Activated T-helper 17 cell treated with anti-CD3 and anti-CD28 coated beads, Interleukin-2, amount 50 U/mL, for 72 hours (primary cell): ENCODE measurements at regions not wholly inside any gene's neighbourhood (a gene's known extent, or its start where the extent isn't known, plus 50 kb on each side); places are given as distances from the start of the nearest gene placed in this dataset.
"Not testable (repeated sequence)": the region's sequence is repeated elsewhere in the genome, so short reads cannot be mapped to it uniquely, and the experiment has no call there.

Experiments used
- ATAC-seq: fragments of 150-1000 bp; cut with Tn5 transposase; replicated peaks from 2 replicates; pipeline ENCODE4 v1.10.0; 2021; ENCODE audit warnings: mild to moderate bottlenecking, moderate library complexity
- H3K27ac Mint-ChIP-seq: one replicate; pipeline ENCODE4 v1.8.0; 2022; ENCODE audit warnings: mixed read lengths
- H3K27me3 Mint-ChIP-seq: one replicate; pipeline ENCODE4 v1.8.0; 2022; ENCODE audit warnings: mixed read lengths
- H3K36me3 Mint-ChIP-seq: one replicate; pipeline ENCODE4 v1.8.0; 2022; ENCODE audit warnings: low read depth, mild to moderate bottlenecking, mixed read lengths
- H3K4me1 Mint-ChIP-seq: one replicate; pipeline ENCODE4 v1.8.0; 2022; ENCODE audit warnings: mixed read lengths
- H3K4me3 Mint-ChIP-seq: one replicate; pipeline ENCODE4 v1.8.0; 2022; ENCODE audit warnings: mild to moderate bottlenecking, mixed read lengths
- H3K9me3 Mint-ChIP-seq: one replicate; pipeline ENCODE4 v1.8.0; 2022; ENCODE audit warnings: mixed read lengths

DNA sequence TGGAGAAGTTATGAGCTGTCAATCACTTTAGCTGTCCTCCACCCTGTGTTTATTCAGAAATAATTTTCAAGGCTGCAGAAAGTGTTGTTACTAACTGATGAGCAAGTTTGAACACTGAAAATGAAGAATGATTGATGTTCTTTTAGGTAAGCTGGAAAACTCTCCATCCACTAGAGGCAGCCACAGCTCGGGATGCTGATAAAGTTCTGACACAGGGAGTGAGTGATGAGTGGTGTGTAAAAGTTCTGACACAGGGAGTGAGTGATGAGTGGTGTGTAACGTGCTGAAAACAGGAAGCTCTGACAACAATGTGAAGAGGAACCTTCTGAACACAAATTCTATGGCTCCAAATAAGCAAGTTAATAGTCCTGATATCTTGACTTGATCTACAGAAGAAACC lies 197.5 kb upstream of the PTBP2 start:
- peaks cover 5% of the 10 kb centered on the region for H3K27me3 Mint-ChIP-seq
- no peaks in the 10 kb centered on the region for H3K36me3 Mint-ChIP-seq
- ATAC-seq, result no peak
- peaks cover 15% of the 10 kb centered on the region for H3K9me3 Mint-ChIP-seq
- no peak overlapping the region for H3K4me3 Mint-ChIP-seq
- no peaks in the 10 kb centered on the region for H3K4me1 Mint-ChIP-seq
- H3K27ac Mint-ChIP-seq, result no peak overlapping the region

GRCh38 chr1:96525657-96526557 lies 195.7 kb upstream of the PTBP2 start:
- H3K4me1 Mint-ChIP-seq, result no peaks in the 10 kb centered on the region
- H3K27me3 Mint-ChIP-seq, result no peaks in the 10 kb centered on the region
- H3K4me3 Mint-ChIP-seq, result no peak overlapping the region
- peaks cover 16% of the 10 kb centered on the region for H3K9me3 Mint-ChIP-seq
- ATAC-seq, result no peak
- H3K36me3 Mint-ChIP-seq, result no peaks in the 10 kb centered on the region
- no peak overlapping the region for H3K27ac Mint-ChIP-seq

DNA sequence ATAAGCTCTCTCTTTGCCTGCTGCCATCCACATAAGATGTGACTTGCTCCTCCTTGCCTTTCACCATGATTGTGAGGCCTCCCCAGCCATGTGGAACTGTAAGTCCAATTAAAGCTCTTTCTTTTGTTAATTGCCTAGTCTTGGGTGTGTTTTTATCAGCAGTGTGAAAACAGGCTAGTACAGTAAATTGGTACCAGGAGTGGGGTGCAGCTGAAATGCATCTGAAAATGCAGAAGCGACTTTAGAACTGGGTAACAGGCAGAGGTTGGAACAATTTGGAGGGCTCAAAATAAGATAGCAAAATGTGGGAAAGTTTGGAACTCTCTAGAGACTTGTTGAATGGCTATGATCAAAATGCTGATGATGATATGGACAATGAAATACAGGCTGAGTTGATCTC lies 192.9 kb upstream of the PTBP2 start:
- H3K9me3 Mint-ChIP-seq, result peaks cover 16% of the 10 kb centered on the region
- not testable (repeated sequence) for H3K4me1 Mint-ChIP-seq, ATAC-seq, H3K27ac Mint-ChIP-seq, H3K36me3 Mint-ChIP-seq, H3K27me3 Mint-ChIP-seq, H3K4me3 Mint-ChIP-seq

DNA sequence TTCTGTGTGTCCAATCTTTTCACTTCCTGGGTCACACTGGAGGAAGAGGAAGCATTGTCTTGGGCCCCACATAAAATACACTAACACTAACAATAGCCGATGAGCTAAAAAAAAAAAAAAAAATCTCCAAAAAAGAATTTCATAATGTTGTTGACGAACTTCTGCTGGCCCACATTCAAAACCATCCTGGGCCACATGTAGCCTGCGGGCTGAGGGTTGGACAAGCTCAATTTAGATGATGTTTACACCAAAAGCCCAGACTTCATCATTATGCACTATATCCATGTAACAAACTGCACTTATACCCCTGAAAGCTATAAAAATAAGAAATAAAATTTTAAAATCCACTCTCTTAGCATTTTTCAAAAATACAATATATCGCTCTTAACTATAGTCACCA lies 187.8 kb upstream of the PTBP2 start:
- Mint-ChIP-seq H3K27me3 (peaks cover 2% of the 10 kb centered on the region), H3K4me3 (no peak overlapping the region), H3K4me1 (no peaks in the 10 kb centered on the region), H3K27ac (no peak overlapping the region), H3K36me3 (no peaks in the 10 kb centered on the region), H3K9me3 (peaks cover 4% of the 10 kb centered on the region)
- ATAC-seq, result no peak

- Mint-ChIP-seq H3K4me3 (no peak overlapping the region), H3K36me3 (no peaks in the 10 kb centered on the region), H3K27ac (no peak overlapping the region), H3K9me3 (no peaks in the 10 kb centered on the region), H3K27me3 (peaks cover 2% of the 10 kb centered on the region), H3K4me1 (no peaks in the 10 kb centered on the region)
- no peak for ATAC-seq
Measured at GRCh38 chr1:96536581-96536980, 185.0 kb upstream of the PTBP2 start.

GRCh38 chr1:96538111-96538641 lies 183.4 kb upstream of the PTBP2 start:
- Mint-ChIP-seq H3K27me3 (peaks cover 1% of the 10 kb centered on the region), H3K4me3 (no peak overlapping the region), H3K4me1 (no peaks in the 10 kb centered on the region), H3K27ac (no peak overlapping the region), H3K36me3 (no peaks in the 10 kb centered on the region), H3K9me3 (no peaks in the 10 kb centered on the region)
- ATAC-seq, result no peak

DNA sequence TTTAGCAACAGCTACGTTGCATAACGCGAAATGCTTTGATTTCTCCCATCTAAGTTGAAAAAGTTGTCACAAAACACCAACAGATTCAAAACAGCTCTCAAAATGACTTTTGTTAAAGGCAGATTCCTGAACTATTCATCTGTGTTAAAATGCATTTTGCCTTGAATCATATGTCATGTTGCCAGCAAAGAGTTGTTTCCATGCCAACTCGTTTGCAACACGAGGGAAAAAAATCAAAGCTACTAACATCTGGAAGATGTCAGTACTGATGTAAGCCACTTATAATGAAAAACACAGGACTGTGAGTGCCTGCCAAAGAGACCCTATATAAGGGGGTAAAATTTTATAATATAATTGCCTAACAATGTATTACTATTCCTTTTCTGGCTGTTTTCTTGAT lies 182.7 kb upstream of the PTBP2 start:
- H3K4me1 Mint-ChIP-seq, result no peaks in the 10 kb centered on the region
- no peaks in the 10 kb centered on the region for H3K36me3 Mint-ChIP-seq
- no peak overlapping the region for H3K27ac Mint-ChIP-seq
- ATAC-seq, result no peak
- no peak overlapping the region for H3K4me3 Mint-ChIP-seq
- H3K27me3 Mint-ChIP-seq, result no peaks in the 10 kb centered on the region
- no peaks in the 10 kb centered on the region for H3K9me3 Mint-ChIP-seq

DNA sequence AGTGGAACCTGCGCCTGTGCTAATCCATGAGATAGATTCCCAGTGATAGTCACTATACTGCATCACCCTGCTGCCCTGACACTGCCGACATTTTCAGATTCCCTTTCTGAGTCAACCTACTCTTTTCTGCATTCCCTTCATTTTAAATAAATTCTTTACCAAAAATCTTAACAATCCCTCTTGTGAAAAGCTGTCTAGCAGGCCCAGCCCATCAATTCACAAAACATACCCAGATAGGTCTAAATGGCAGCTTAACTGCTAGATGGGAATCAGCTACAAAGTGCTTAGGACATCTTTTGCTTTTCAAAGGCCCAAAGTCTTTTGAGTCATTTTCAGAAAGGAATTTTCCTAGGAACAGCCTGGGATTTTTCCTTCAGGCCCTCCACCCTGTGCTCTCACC lies 180.1 kb upstream of the PTBP2 start:
- Mint-ChIP-seq H3K4me3 (no peak overlapping the region), H3K36me3 (no peaks in the 10 kb centered on the region), H3K9me3 (no peaks in the 10 kb centered on the region), H3K27ac (no peak overlapping the region), H3K4me1 (no peaks in the 10 kb centered on the region), H3K27me3 (no peaks in the 10 kb centered on the region)
- ATAC-seq, result no peak

GRCh38 chr1:96544051-96544830 lies 177.3 kb upstream of the PTBP2 start:
- H3K27me3 Mint-ChIP-seq, result no peaks in the 10 kb centered on the region
- H3K9me3 Mint-ChIP-seq, result no peaks in the 10 kb centered on the region
- no peaks in the 10 kb centered on the region for H3K36me3 Mint-ChIP-seq
- no peak overlapping the region for H3K27ac Mint-ChIP-seq
- no peaks in the 10 kb centered on the region for H3K4me1 Mint-ChIP-seq
- no peak overlapping the region for H3K4me3 Mint-ChIP-seq
- ATAC-seq, result no peak

DNA sequence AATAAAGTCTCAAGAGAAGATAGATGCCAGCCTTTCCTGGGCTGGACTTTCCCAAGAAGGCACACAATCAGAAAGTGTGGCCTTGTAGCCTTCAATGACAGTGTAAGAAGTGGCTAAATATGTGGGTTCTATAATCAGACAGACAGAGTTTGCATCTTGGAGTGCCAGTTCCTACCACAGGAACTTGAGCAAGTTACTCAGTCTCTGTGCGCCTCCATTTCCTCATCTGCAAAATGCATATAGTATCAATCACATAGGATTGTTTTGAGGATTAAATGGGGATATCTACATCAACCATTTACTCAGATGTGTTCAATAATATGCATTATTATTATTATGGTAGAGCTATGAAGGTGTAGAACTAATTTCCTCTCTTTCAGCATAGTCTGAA lies 176.8 kb upstream of the PTBP2 start:
- Mint-ChIP-seq H3K27me3 (no peaks in the 10 kb centered on the region), H3K4me3 (no peak overlapping the region), H3K36me3 (no peaks in the 10 kb centered on the region), H3K9me3 (no peaks in the 10 kb centered on the region), H3K27ac (no peak overlapping the region), H3K4me1 (no peaks in the 10 kb centered on the region)
- ATAC-seq, result no peak

DNA sequence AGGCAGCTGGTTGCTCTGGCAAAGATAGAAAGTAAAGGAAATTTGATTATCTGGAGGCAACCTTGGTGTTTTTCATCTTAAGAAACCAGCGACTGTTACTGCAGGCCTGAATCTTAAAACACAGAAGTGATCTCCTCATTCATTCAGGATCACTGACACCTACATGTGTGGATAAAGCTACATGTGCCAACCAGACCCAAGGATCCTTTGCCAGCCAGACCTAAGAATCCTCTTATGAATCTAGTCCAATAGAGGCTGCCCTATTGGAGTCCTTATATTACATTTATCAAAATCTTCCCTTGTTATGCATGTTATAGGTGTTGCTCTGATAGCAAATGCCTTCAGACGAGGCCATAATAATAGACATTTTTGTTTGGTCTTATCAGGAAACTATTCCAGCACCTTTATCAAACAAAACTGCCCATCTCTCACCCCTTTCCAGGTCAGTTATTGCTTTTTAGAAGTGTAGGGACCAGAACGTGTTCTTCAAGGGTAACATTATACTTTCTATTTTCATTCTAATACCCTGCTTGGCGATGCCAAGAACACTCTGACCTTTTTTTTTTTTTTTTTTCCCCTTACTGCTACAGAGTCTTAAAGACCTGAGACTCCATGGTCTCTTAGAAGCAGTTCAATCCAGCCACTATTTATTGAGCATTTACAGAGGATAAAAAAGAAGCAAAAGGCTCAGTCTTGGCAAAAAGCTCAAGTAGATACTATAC lies 175.5 kb upstream of the PTBP2 start:
- no peaks in the 10 kb centered on the region for H3K4me1 Mint-ChIP-seq

GRCh38 chr1:96550061-96550460 lies 171.5 kb upstream of the PTBP2 start:
- Mint-ChIP-seq H3K27me3 (no peaks in the 10 kb centered on the region), H3K4me1 (no peaks in the 10 kb centered on the region), H3K4me3 (no peak overlapping the region), H3K9me3 (no peaks in the 10 kb centered on the region), H3K27ac (no peak overlapping the region), H3K36me3 (no peaks in the 10 kb centered on the region)
- no peak for ATAC-seq

More for the DNA sequence above, 175.5 kb upstream of the PTBP2 start:
- Mint-ChIP-seq H3K36me3 (no peaks in the 10 kb centered on the region), H3K9me3 (no peaks in the 10 kb centered on the region), H3K27me3 (no peaks in the 10 kb centered on the region), H3K4me3 (no peak overlapping the region), H3K27ac (no peak overlapping the region)
- ATAC-seq, result no peak

DNA sequence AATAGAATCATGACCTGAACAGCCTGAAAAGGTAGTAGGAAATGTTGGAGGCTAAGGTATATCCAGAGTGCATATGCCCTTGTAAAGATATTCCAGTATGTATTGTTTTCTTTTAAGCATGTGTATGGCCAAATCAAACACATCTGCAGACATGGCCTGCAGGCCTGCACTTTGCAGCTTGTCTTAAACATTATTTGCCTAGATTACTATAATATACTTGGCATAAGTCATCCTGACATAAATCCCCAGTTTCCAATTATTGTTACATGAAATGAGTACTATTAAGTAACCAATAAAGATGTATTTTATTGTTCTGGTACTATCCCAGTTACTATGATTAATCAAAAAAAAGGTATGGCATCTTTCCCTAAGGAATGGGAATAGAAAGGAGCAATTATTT lies 169.1 kb upstream of the PTBP2 start:
- no peak for ATAC-seq
- Mint-ChIP-seq H3K36me3 (no peaks in the 10 kb centered on the region), H3K4me3 (no peak overlapping the region), H3K4me1 (no peaks in the 10 kb centered on the region), H3K27ac (no peak overlapping the region), H3K27me3 (no peaks in the 10 kb centered on the region), H3K9me3 (no peaks in the 10 kb centered on the region)

DNA sequence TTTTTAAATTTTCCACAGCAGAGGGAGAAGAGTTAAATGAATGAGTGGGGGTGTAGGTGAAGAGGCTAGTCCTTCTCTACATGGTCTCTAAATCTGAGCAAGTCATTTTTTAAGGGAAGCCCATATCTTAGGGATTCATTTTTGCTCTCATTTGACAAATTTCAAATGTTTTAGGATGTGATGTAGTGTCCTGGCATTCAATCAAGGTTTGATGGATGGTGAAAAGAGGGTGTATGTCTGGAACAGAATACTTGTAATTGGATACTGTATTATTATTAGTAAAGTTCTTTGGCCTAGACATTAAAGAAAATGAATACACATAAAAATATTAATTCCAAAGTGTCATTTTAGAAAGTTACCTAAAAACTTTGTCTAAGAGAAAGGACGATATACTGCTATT lies 167.8 kb upstream of the PTBP2 start:
- Mint-ChIP-seq H3K27me3 (peaks cover 3% of the 10 kb centered on the region), H3K4me1 (no peaks in the 10 kb centered on the region), H3K27ac (no peak overlapping the region), H3K9me3 (no peaks in the 10 kb centered on the region), H3K4me3 (no peak overlapping the region), H3K36me3 (no peaks in the 10 kb centered on the region)
- ATAC-seq, result no peak
